B cell (primary cell): ENCODE measurements at regions not wholly inside any gene's neighbourhood (a gene's known extent, or its start where the extent isn't known, plus 50 kb on each side); places are given as distances from the start of the nearest gene placed in this dataset.

ENCODE experiments used
- ATAC-seq: fragments of 200-7000 bp; cut with Tn5 transposase; one replicate; pipeline ENCODE4 v1.10.0; 2021; ENCODE audit warnings: low read depth, mild to moderate bottlenecking, moderate number of reproducible peaks, moderate library complexity
- CTCF ChIA-PET: fragments of 350-600 bp; sonication (Branson Sonifier 250); formaldehyde crosslinking; loops from one replicate; lab custom pipeline; 2021; ENCODE audit warnings: antibody characterized with exemption, inconsistent platforms; lab: Charles Lee
- POLR2A ChIA-PET: fragments of 350-600 bp; sonication (Branson Sonifier 250); formaldehyde crosslinking; loops from one replicate; lab custom pipeline; 2021; ENCODE audit warnings: antibody characterized with exemption; lab: Charles Lee
- DNase-seq: peaks from one replicate; pipeline ENCODE4 v3.0.0; 2013
- H2AFZ ChIP-seq: 2 replicates; pipeline ENCODE4 v1.6.1; 2012; ENCODE audit warnings: mild to moderate bottlenecking, low read depth, low read length; ENCODE audit not compliant: insufficient read depth, poor library complexity, severe bottlenecking
- H3K27ac ChIP-seq, 2 donors: 1 replicate in 1 of 2; 2 replicates in 1 of 2; pipeline ENCODE4 v1.5.1; 2012 to 2013; ENCODE audit warnings: low read length in 2 of 2, mild to moderate bottlenecking in 2 of 2, moderate library complexity in 1 of 2
- H3K27me3 ChIP-seq, 4 experiments: fragments of 200-600 bp in 1 of 4; sonication (generic) in 1 of 4; replicated peaks in 1 of 4; 1 replicate in 2 of 4; 2 replicates in 2 of 4; pipeline versions ENCODE4 v1.6.1 to v1.7.0; 2013 to 2016; ENCODE audit warnings: low read length in 3 of 4, mild to moderate bottlenecking in 2 of 4, mixed read lengths in 1 of 4, moderate library complexity in 1 of 4; ENCODE audit not compliant: insufficient read depth in 4 of 4, control insufficient read depth in 3 of 4; ENCODE audit errors: control extremely low read depth in 1 of 4
- H3K36me3 ChIP-seq, 2 experiments: replicated peaks in 1 of 2; 1 replicate in 1 of 2; 2 replicates in 1 of 2; pipeline versions ENCODE4 v1.6.1 to v1.7.1; 2013; ENCODE audit warnings: low read length in 1 of 2; ENCODE audit not compliant: insufficient read depth in 2 of 2, control insufficient read depth in 1 of 2; ENCODE audit errors: control extremely low read depth in 1 of 2, extremely low read depth in 1 of 2
- H3K4me1 ChIP-seq, 2 donors: fragments of 200-600 bp in 1 of 2; sonication (generic) in 1 of 2; 1 replicate in 1 of 2; 2 replicates in 1 of 2; pipeline versions ENCODE4 v1.5.1 to v1.6.1; 2013 to 2017; ENCODE audit warnings: low read length in 2 of 2; ENCODE audit not compliant: control insufficient read depth in 2 of 2, insufficient read depth in 2 of 2
- H3K4me2 ChIP-seq: replicated peaks from 2 replicates; pipeline ENCODE3; 2012; ENCODE audit warnings: mild to moderate bottlenecking, low read depth, low read length; ENCODE audit not compliant: poor library complexity, severe bottlenecking
- H3K4me3 ChIP-seq, 5 experiments: fragments of 200-600 bp in 1 of 5; sonication (generic) in 1 of 5; 1 replicate in 3 of 5; 2 replicates in 2 of 5; pipeline versions ENCODE4 v1.5.1 to v1.7.0; 2011 to 2016; ENCODE audit warnings: low read length in 4 of 5, mild to moderate bottlenecking in 4 of 5, low read depth in 2 of 5, control low read depth in 1 of 5, moderate library complexity in 1 of 5; ENCODE audit not compliant: insufficient read depth in 1 of 5; ENCODE audit errors: control extremely low read depth in 1 of 5, extremely low read depth in 1 of 5
- H3K79me2 ChIP-seq: fragments of 200-600 bp; sonication (generic); one replicate; pipeline ENCODE4 v1.6.0; 2016; ENCODE audit warnings: low read length; ENCODE audit not compliant: control insufficient read depth, insufficient read depth
- H3K9ac ChIP-seq: fragments of 200-600 bp; sonication (generic); 2 replicates; pipeline ENCODE4 v1.6.1; 2017; ENCODE audit warnings: mild to moderate bottlenecking, low read length, moderate library complexity
- H3K9me3 ChIP-seq, 3 donors: one replicate each; pipeline versions ENCODE4 v1.6.1 to v1.7.1; 2013; ENCODE audit warnings: low read length in 2 of 3; ENCODE audit not compliant: control insufficient read depth in 2 of 3, insufficient read depth in 1 of 3; ENCODE audit errors: control extremely low read depth in 1 of 3
- H4K20me1 ChIP-seq: 2 replicates; pipeline ENCODE4 v1.6.0; 2012; ENCODE audit warnings: mild to moderate bottlenecking, low read length; ENCODE audit not compliant: insufficient read depth, control insufficient read depth, poor library complexity, severe bottlenecking
- H3K27ac Mint-ChIP-seq: one replicate; pipeline ENCODE4 v1.8.0; 2021; ENCODE audit warnings: mixed read lengths
- H3K27me3 Mint-ChIP-seq: one replicate; pipeline ENCODE4 v1.8.0; 2021; ENCODE audit warnings: mixed read lengths
- H3K4me1 Mint-ChIP-seq: one replicate; pipeline ENCODE4 v1.8.0; 2021; ENCODE audit warnings: mixed read lengths
- H3K4me3 Mint-ChIP-seq: one replicate; pipeline ENCODE4 v1.8.0; 2021; ENCODE audit warnings: mixed read lengths
- H3K9me3 Mint-ChIP-seq: one replicate; pipeline ENCODE4 v1.8.0; 2022; ENCODE audit warnings: mixed read lengths; ENCODE audit not compliant: insufficient read depth
- CTCF ChIP-seq: fragments of 200-600 bp; IDR thresholded peaks from one replicate; pipeline ENCODE4 v1.8.0; 2022; ENCODE audit warnings: antibody characterized with exemption, mild to moderate bottlenecking
- EZH2 ChIP-seq: IDR thresholded peaks from 2 replicates; pipeline ENCODE4 v1.6.1; 2012; ENCODE audit warnings: borderline replicate concordance, low read depth, mild to moderate bottlenecking, moderate library complexity, low read length; ENCODE audit not compliant: insufficient read depth, poor library complexity, severe bottlenecking
- WGBS: methylation state at CpG from one replicate; pipeline ENCODE4 v1.1.5; 2013; ENCODE audit warnings: missing lambda C conversion rate; ENCODE audit not compliant: insufficient coverage; 5-methylcytosine and 5-hydroxymethylcytosine counted together
- intact Hi-C: fragments of 100-400 bp; cut with micrococcal nuclease; formaldehyde crosslinking; loops from one replicate; pipeline ENCODE4 v1.10.0; 2022

- Mint-ChIP-seq H3K4me3 (no peak overlapping the region), H3K27ac (no peak overlapping the region), H3K9me3 (no peaks in the 10 kb centered on the region), H3K4me1 (no peaks in the 10 kb centered on the region), H3K27me3 (no peaks in the 10 kb centered on the region)
- Histone ChIP-seq H3K27ac (no peak overlapping the region), H3K9me3 (no peaks in the 10 kb centered on the region), H4K20me1 (no peaks in the 10 kb centered on the region), H2AFZ (no peak overlapping the region), H3K27me3 (no peaks in the 10 kb centered on the region), H3K36me3 (no peaks in the 10 kb centered on the region), H3K4me3 (no peak overlapping the region), H3K9ac (no peak overlapping the region), H3K4me1 (no peaks in the 10 kb centered on the region), H3K4me2 (no peak overlapping the region), H3K79me2 (no peaks in the 10 kb centered on the region)
- WGBS, result 96% methylated on average over 3 of the region's 3 CpGs
- intact Hi-C loops, result no loop called here
- ATAC-seq, result no peak
- CTCF ChIA-PET, result no interaction called here
- TF ChIP-seq EZH2, result no peak
- no peak for TF ChIP-seq CTCF
- DNase-seq, result no peak
- POLR2A ChIA-PET, result no interaction called here
Observed at GRCh38 chr6:140592877-140593276, 1218.4 kb upstream of the CITED2 start.

GRCh38 chr6:140590641-140591040 lies 1216.2 kb upstream of the CITED2 start:
- H3K27me3 Mint-ChIP-seq, result no peaks in the 10 kb centered on the region
- Histone ChIP-seq H2AFZ (no peak overlapping the region), H3K27me3 (no peaks in the 10 kb centered on the region), H3K4me1 (no peaks in the 10 kb centered on the region), H3K27ac (no peak overlapping the region), H3K9me3 (no peaks in the 10 kb centered on the region), H3K4me3 (no peak overlapping the region), H3K36me3 (no peaks in the 10 kb centered on the region), H3K4me2 (no peak overlapping the region), H3K79me2 (no peaks in the 10 kb centered on the region), H4K20me1 (no peaks in the 10 kb centered on the region), H3K9ac (no peak overlapping the region)
- TF ChIP-seq CTCF, result no peak
- TF ChIP-seq EZH2, result no peak
- ChIA-PET POLR2A (no interaction called here), CTCF (no interaction called here)
- DNase-seq (no peak), ATAC-seq (no peak)
- intact Hi-C loops, result loop anchor here (1.0 to 2.0 kb wide), 2 partner anchors 24 to 29 kb away; no protein-coding TSS in a partner anchor
- H3K27ac Mint-ChIP-seq, result no peak overlapping the region
- H3K4me3 Mint-ChIP-seq, result no peak overlapping the region
- H3K4me1 Mint-ChIP-seq, result no peaks in the 10 kb centered on the region
- no peaks in the 10 kb centered on the region for H3K9me3 Mint-ChIP-seq
